Prostate gland (tissue), 2 donors: ENCODE measurements at regions not wholly inside any gene's neighbourhood (a gene's known extent, or its start where the extent isn't known, plus 50 kb on each side); places are given as distances from the start of the nearest gene placed in this dataset.

Experiments
- DNase-seq: peaks from one replicate; pipeline ENCODE4 v3.0.0-alpha.2; 2019; ENCODE audit warnings: low spot score
- H3K27ac ChIP-seq, 2 donors: fragments of 200-600 bp; sonication (generic); 2 replicates each; pipeline ENCODE4 v1.5.1; 2017 to 2019
- H3K27me3 ChIP-seq: fragments of 200-600 bp; sonication (generic); replicated peaks from 2 replicates; pipeline ENCODE4 v1.5.1; 2019; ENCODE audit not compliant: insufficient read depth
- H3K36me3 ChIP-seq, 2 donors: fragments of 200-600 bp; sonication (generic); 1 replicate in 1 of 2; 2 replicates in 1 of 2; pipeline versions ENCODE4 v1.5.1 to v1.8.1; 2017 to 2019
- H3K4me1 ChIP-seq: fragments of 200-600 bp; sonication (generic); replicated peaks from 2 replicates; pipeline ENCODE4 v1.5.1; 2019
- H3K4me3 ChIP-seq, 2 donors: fragments of 200-600 bp; sonication (generic); 2 replicates each; pipeline ENCODE4 v1.5.1; 2017 to 2019
- H3K9me3 ChIP-seq: fragments of 200-600 bp; sonication (generic); 2 replicates; pipeline ENCODE4 v1.5.1; 2017
- POLR2A ChIP-seq: fragments of 450-650 bp; IDR thresholded peaks from one replicate; pipeline ENCODE4 v1.6.1; 2016; ENCODE audit warnings: antibody characterized with exemption, mild to moderate bottlenecking
- POLR2AphosphoS5 ChIP-seq: sonication (generic); formaldehyde crosslinking; IDR thresholded peaks from one replicate; pipeline ENCODE4 v1.6.1; 2017; ENCODE audit warnings: antibody characterized with exemption
- WGBS: methylation state at CpG from one replicate; pipeline ENCODE4 v1.1.5; 2018; 5-methylcytosine and 5-hydroxymethylcytosine counted together
- intact Hi-C: fragments of 100-400 bp; cut with DNase I; formaldehyde crosslinking; loops from one replicate; pipeline ENCODE4 v1.14.2; 2022
- TF ChIP-seq, protein P1 (sequence below), 4 experiments: fragments of 200-600 bp in 2 of 4; fragments of 450-650 bp in 2 of 4; sonication (generic) in 2 of 4; IDR thresholded peaks; 1 replicate in 3 of 4; 2 replicates in 1 of 4; pipeline ENCODE4 v1.5.1; 2016 to 2019; ENCODE audit warnings: antibody characterized with exemption in 4 of 4, mild to moderate bottlenecking in 2 of 4, moderate library complexity in 2 of 4

DNA sequence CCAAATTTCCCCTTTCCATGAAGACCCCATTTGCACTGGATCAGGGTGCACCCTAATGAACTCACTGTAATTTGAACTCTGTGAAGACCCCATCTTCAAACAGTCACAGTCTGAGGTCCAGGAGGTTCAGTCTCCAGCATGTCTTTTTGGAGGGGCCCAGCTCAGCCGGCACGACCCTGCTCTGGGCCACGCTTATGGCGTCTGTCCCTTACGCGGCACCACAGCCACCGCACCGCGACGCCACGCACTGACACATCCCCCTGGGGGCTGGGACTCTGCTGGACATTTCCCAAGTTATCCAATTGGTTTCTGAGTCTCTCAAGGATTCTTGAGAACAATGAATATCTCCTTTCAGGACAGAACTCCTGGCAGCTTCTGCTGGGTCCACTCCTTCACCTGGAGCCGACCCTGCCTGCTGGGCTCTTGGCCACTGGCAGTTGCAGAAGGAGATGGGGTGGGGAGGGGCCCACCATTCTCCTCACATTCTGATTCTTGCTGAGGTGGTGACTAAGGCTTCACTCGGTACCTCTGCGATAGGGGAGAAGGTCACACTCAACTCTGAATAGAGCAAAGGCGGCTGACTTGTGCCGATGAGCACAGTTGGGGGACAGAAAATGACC lies 124.0 kb downstream of the RTP5 start:
- intact Hi-C loops, result no loop called here
- H3K36me3 ChIP-seq, result no peaks in the 10 kb centered on the region
- 95% methylated on average over 16 of the region's 16 CpGs for WGBS
- no peaks in the 10 kb centered on the region for H3K27me3 ChIP-seq
- no peak for DNase-seq
- TF ChIP-seq, protein P1, sequence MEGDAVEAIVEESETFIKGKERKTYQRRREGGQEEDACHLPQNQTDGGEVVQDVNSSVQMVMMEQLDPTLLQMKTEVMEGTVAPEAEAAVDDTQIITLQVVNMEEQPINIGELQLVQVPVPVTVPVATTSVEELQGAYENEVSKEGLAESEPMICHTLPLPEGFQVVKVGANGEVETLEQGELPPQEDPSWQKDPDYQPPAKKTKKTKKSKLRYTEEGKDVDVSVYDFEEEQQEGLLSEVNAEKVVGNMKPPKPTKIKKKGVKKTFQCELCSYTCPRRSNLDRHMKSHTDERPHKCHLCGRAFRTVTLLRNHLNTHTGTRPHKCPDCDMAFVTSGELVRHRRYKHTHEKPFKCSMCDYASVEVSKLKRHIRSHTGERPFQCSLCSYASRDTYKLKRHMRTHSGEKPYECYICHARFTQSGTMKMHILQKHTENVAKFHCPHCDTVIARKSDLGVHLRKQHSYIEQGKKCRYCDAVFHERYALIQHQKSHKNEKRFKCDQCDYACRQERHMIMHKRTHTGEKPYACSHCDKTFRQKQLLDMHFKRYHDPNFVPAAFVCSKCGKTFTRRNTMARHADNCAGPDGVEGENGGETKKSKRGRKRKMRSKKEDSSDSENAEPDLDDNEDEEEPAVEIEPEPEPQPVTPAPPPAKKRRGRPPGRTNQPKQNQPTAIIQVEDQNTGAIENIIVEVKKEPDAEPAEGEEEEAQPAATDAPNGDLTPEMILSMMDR (IDR thresholded peaks at IDR 0.05), result no peak
- TF ChIP-seq POLR2A (no peak), POLR2AphosphoS5 (no peak)
- H3K4me3 ChIP-seq, result no peak overlapping the region
- no peaks in the 10 kb centered on the region for H3K4me1 ChIP-seq
- no peak overlapping the region for H3K27ac ChIP-seq
- H3K9me3 ChIP-seq, result no peaks in the 10 kb centered on the region

DNA sequence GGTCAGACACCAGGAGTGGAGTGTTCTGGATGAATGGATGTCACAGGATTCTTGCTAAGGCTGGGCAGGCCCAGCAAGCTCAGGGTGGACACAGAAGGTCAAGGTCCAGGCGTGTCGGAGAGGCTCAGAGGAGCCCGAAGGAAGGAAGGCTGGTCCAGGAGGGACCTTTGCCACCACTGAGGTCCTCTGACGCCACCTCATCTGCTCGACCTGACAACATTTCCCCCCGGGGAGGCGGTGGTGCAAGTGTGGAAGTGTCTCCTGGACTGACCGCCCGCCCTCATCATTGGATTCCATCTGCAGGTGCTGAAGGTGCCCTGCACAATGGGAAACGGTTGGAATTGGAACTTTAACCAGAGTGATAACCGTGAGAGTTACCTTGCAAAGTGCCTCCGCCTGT lies 124.6 kb downstream of the RTP5 start:
- intact Hi-C loops, result no loop called here
- DNase-seq, result no peak
- no peaks in the 10 kb centered on the region for H3K9me3 ChIP-seq
- H3K27me3 ChIP-seq, result no peaks in the 10 kb centered on the region
- 97% methylated on average over 12 of the region's 12 CpGs for WGBS
- H3K36me3 ChIP-seq, result no peaks in the 10 kb centered on the region
- H3K4me1 ChIP-seq, result no peaks in the 10 kb centered on the region
- H3K27ac ChIP-seq, result no peak overlapping the region
- no peak overlapping the region for H3K4me3 ChIP-seq
- TF ChIP-seq, protein P1 (IDR thresholded peaks at IDR 0.05), result no peak
- TF ChIP-seq POLR2A, result no peak
- no peak for TF ChIP-seq POLR2AphosphoS5

DNA sequence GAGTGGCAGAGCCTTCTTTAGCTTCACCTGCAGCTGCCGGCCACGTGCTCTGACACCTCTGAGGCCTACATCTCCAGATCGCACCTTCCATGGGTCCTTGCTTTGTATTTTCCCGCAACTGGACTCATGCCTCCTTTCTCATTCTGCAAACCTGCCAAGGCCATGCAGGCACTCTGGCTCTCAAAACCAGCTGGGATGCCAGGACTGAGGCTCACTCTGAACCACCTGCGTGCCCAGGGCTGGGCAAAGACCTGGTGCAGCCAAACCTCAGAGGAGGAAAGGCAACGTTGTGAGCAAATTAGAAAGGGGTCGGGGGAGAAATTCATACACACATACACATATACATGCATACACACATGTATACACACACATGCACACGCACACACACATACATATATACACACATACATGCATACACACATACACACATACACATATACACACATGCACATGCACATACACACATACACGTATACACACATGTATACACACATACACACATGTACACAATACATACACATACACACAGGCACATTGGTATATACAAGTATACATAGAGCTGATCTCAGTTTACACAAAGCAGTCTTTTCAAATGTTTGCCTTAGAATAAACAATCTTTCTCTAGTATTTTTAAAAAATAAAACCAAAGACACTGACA lies 125.2 kb downstream of the RTP5 start:
- H3K4me3 ChIP-seq, result no peak overlapping the region
- intact Hi-C loops, result no loop called here
- no peaks in the 10 kb centered on the region for H3K4me1 ChIP-seq
- WGBS, result 92% methylated on average over 9 of the region's 9 CpGs
- TF ChIP-seq, protein P1 (IDR thresholded peaks at IDR 0.05), result no peak
- no peak for TF ChIP-seq POLR2A
- TF ChIP-seq POLR2AphosphoS5, result no peak
- DNase-seq, result no peak
- H3K27ac ChIP-seq, result no peak overlapping the region
- no peaks in the 10 kb centered on the region for H3K36me3 ChIP-seq
- no peaks in the 10 kb centered on the region for H3K27me3 ChIP-seq
- no peaks in the 10 kb centered on the region for H3K9me3 ChIP-seq

DNA sequence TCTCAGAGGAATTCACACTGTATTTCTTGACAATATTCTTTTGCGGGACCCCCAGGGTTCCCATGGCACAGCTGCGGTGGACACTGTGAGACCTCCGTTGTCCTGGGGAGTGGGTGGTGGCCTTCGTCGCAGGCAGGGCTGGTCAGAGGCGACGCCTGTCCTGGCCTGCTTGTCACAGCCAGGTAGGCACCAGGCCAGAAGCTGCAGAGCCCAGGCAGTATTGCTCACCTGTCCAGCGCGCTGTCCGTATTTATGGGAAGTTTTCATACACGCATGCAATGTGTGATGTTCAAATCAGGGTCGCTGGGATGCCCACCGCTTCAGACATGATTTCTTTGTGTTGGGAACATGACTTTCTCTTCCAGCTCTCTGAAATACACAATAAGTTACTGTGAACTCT lies 126.6 kb downstream of the RTP5 start:
- Histone ChIP-seq H3K4me1 (no peaks in the 10 kb centered on the region), H3K9me3 (no peaks in the 10 kb centered on the region), H3K27me3 (no peaks in the 10 kb centered on the region), H3K27ac (no peak overlapping the region), H3K4me3 (no peak overlapping the region), H3K36me3 (no peaks in the 10 kb centered on the region)
- DNase-seq, result no peak
- no peak for TF ChIP-seq POLR2AphosphoS5
- TF ChIP-seq, protein P1 (IDR thresholded peaks at IDR 0.05), result no peak
- TF ChIP-seq POLR2A, result no peak
- 85% methylated on average over 12 of the region's 13 CpGs for WGBS
- intact Hi-C loops, result no loop called here

DNA sequence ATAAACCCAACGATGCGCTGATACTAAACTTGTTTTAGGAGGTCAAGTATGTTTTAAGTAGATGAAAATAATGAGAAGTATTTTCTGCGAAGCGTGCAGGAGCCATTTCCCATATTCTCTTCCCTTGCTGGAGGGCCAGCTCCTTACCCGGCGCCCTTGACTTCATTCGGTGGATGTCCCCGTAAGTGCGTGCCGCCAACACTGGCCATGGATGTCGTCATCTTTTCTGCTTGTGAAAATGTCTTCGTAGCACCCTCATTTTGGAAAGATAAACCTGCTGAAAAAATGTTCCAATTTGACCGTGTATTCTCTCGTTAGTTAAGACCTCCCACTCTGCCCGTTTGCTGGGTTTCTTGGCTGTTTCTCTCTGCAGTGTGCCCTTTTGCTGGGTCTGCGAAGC lies 127.5 kb downstream of the RTP5 start:
- H3K4me3 ChIP-seq, result no peak overlapping the region
- no peak for DNase-seq
- 94% methylated on average over 16 of the region's 16 CpGs for WGBS
- H3K4me1 ChIP-seq, result no peaks in the 10 kb centered on the region
- no peak for TF ChIP-seq POLR2A
- TF ChIP-seq, protein P1 (IDR thresholded peaks at IDR 0.05), result no peak
- TF ChIP-seq POLR2AphosphoS5, result no peak
- no peaks in the 10 kb centered on the region for H3K9me3 ChIP-seq
- no peaks in the 10 kb centered on the region for H3K27me3 ChIP-seq
- no peaks in the 10 kb centered on the region for H3K36me3 ChIP-seq
- intact Hi-C loops, result no loop called here
- no peak overlapping the region for H3K27ac ChIP-seq
